ENCODE measurements at regions not wholly inside any gene's neighbourhood (a gene's known extent, or its start where the extent isn't known, plus 50 kb on each side); places are given as distances from the start of the nearest gene placed in this dataset.

DNA sequence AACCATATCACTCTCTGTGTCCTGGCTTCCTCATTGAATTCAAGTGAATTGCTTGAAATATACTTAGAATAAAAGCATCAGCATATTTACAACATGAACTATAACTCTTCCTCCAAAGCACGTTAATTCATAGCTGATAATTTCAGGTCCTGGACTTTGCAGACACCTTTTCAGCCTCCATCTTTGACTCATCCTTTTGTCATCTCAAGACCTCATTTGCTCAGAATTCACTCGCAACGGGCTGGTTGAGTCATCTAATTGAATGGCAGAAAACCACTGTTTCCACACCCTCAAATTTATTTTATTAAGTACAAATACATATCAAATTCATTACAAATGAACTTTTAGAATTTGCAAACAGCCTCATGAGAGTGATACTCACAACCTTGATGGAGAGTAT lies 545.7 kb downstream of the GATA3 start:
- DNase-seq, result no peak
- no peak overlapping the region for H3K4me3 ChIP-seq (ENCODE audit: low read depth, low read length)
- H3K36me3 ChIP-seq, result no peaks in the 10 kb centered on the region
- TF ChIP-seq CTCF (IDR thresholded peaks at IDR 0.05; ENCODE audit: low read depth, low read length), result no peak
- H3K9me3 ChIP-seq, result no peaks in the 10 kb centered on the region
- H3K4me1 ChIP-seq, result peaks cover 3% of the 10 kb centered on the region; the same call in 1 of the 2 replicates
- no peaks in the 10 kb centered on the region for H3K27me3 ChIP-seq

DNA sequence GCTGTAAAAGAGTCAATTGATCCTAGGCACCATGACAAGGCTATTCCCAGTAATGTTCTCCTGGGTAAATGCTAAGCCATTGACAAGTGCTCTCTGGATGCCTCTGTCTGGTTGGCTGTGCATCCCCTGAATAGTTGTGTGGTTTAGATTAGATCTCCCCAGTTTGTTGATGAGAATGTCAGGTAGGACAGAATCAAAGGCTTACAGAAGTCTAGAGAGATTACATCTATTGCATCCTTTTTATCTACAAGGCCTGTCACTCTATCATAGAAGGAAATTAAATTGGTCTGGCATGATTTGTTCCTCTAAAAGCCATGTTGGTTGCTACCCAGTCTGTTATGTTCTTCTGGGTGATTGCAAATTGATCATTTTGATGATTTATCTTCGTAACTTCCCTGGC lies 548.3 kb downstream of the GATA3 start:
- no peak overlapping the region for H3K4me3 ChIP-seq (ENCODE audit: low read depth, low read length)
- DNase-seq, result no peak
- H3K27me3 ChIP-seq, result no peaks in the 10 kb centered on the region
- H3K36me3 ChIP-seq, result no peaks in the 10 kb centered on the region
- no peaks in the 10 kb centered on the region; the same call in 1 of the 2 replicates for H3K4me1 ChIP-seq
- no peak for TF ChIP-seq CTCF (IDR thresholded peaks at IDR 0.05; ENCODE audit: low read depth, low read length)
- no peaks in the 10 kb centered on the region for H3K9me3 ChIP-seq

GRCh38 chr10:8614054-8614565 lies 559.6 kb downstream of the GATA3 start:
- Histone ChIP-seq H3K36me3 (no peaks in the 10 kb centered on the region), H3K4me1 (no peaks in the 10 kb centered on the region), H3K9me3 (no peaks in the 10 kb centered on the region), H3K27me3 (no peaks in the 10 kb centered on the region), H3K4me3 (ENCODE audit: low read depth, low read length) (no peak overlapping the region)
- TF ChIP-seq CTCF (IDR thresholded peaks at IDR 0.05; ENCODE audit: low read depth, low read length), result no peak
- DNase-seq, result no peak

- Histone ChIP-seq H3K27me3 (no peaks in the 10 kb centered on the region), H3K4me1 (no peaks in the 10 kb centered on the region), H3K9me3 (no peaks in the 10 kb centered on the region), H3K36me3 (no peaks in the 10 kb centered on the region), H3K4me3 (ENCODE audit: low read depth, low read length) (no peak overlapping the region)
- TF ChIP-seq CTCF (IDR thresholded peaks at IDR 0.05; ENCODE audit: low read depth, low read length), result no peak
- DNase-seq, result no peak
Observed at GRCh38 chr10:8615118-8615517, 560.6 kb downstream of the GATA3 start.

DNA sequence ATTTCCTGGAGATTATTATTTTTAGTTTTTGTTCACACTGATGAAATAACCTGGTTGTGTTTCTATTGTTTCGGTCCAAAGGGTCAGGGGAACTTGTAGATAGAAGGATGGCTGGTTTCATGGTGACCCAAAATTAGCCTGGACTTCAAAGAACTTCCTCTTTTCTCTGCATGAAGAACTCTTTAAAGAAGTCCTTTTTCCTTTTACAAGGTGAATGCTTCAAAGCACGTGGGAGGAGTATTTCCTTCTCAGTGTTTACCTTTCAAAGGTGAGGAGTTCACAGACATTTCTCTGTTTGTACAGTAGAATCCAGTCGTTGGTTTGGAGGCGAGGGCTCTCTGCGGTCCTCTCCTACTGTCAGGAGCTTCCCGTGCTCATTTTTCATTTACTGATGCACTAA lies 561.7 kb downstream of the GATA3 start:
- no peak for TF ChIP-seq CTCF (IDR thresholded peaks at IDR 0.05; ENCODE audit: low read depth, low read length)
- no peak overlapping the region for H3K4me3 ChIP-seq (ENCODE audit: low read depth, low read length)
- H3K9me3 ChIP-seq, result no peaks in the 10 kb centered on the region
- H3K4me1 ChIP-seq, result no peaks in the 10 kb centered on the region
- no peaks in the 10 kb centered on the region for H3K27me3 ChIP-seq
- DNase-seq, result no peak
- no peaks in the 10 kb centered on the region for H3K36me3 ChIP-seq

- Histone ChIP-seq H3K27me3 (no peaks in the 10 kb centered on the region), H3K36me3 (no peaks in the 10 kb centered on the region), H3K9me3 (no peaks in the 10 kb centered on the region), H3K4me3 (ENCODE audit: low read depth, low read length) (no peak overlapping the region), H3K4me1 (no peaks in the 10 kb centered on the region)
- TF ChIP-seq CTCF (IDR thresholded peaks at IDR 0.05; ENCODE audit: low read depth, low read length), result no peak
- no peak for DNase-seq
Observed at GRCh38 chr10:8617792-8618191, 563.3 kb downstream of the GATA3 start.
